Panc1 (cell line): ENCODE measurements at regions not wholly inside any gene's neighbourhood (a gene's known extent, or its start where the extent isn't known, plus 50 kb on each side); places are given as distances from the start of the nearest gene placed in this dataset.

Source experiments
- ATAC-seq: fragments of 200-7000 bp; cut with Tn5 transposase; 2 replicates; pipeline ENCODE4 v1.9.1; 2020; ENCODE audit warnings: mild to moderate bottlenecking, moderate library complexity
- BruUV-seq: library from RNA; stranded (reverse); fragments of 400-500 nt; replicated peaks from 2 replicates; lab custom pipeline; 2021; lab: Mats Ljungman, UMichigan
- CTCF ChIA-PET: fragments of 300-600 bp; sonication (Branson Sonifier 250); formaldehyde crosslinking; loops from one replicate; lab custom pipeline; 2022; ENCODE audit warnings: antibody characterized with exemption; lab: Charles Lee
- POLR2A ChIA-PET: fragments of 300-600 bp; sonication (Branson Sonifier 250); formaldehyde crosslinking; loops from one replicate; lab custom pipeline; 2022; ENCODE audit warnings: antibody characterized with exemption; lab: Charles Lee
- DNase-seq: peaks from one replicate; pipeline ENCODE4 v3.0.0-alpha.2; 2010; ENCODE audit warnings: low read depth, low spot score
- H3K27ac ChIP-seq: 2 replicates; pipeline ENCODE4 v1.5.1; 2011; ENCODE audit warnings: mild to moderate bottlenecking, low read length, inconsistent platforms
- H3K27me3 ChIP-seq: fragments of 200-500 bp; sonication (Bioruptor generic); 2 replicates; pipeline ENCODE4 v1.6.0; 2014; ENCODE audit warnings: low read length, inconsistent platforms; ENCODE audit not compliant: control insufficient read depth, insufficient read depth
- H3K36me3 ChIP-seq: fragments of 200-500 bp; sonication (Bioruptor generic); 2 replicates; pipeline ENCODE4 v1.5.1; 2014; ENCODE audit warnings: inconsistent platforms, mild to moderate bottlenecking, low read length, moderate library complexity; ENCODE audit not compliant: control insufficient read depth, insufficient read depth
- H3K4me1 ChIP-seq: 2 replicates; pipeline ENCODE4 v1.5.1; 2011; ENCODE audit warnings: inconsistent platforms, mild to moderate bottlenecking, low read length, moderate library complexity; ENCODE audit not compliant: control insufficient read depth, insufficient read depth
- H3K4me3 ChIP-seq, 2 experiments: 2 replicates each; pipeline ENCODE4 v1.5.1; 2011 to 2012; ENCODE audit warnings: low read depth in 2 of 2, low read length in 2 of 2, mild to moderate bottlenecking in 2 of 2, inconsistent platforms in 1 of 2, moderate library complexity in 1 of 2
- H3K9me3 ChIP-seq: fragments of 200-500 bp; sonication (Bioruptor generic); 2 replicates; pipeline ENCODE4 v1.5.1; 2014; ENCODE audit warnings: low read depth, mild to moderate bottlenecking, inconsistent platforms, low read length, moderate library complexity; ENCODE audit not compliant: control insufficient read depth, insufficient read depth
- CTCF ChIP-seq: fragments of 450-650 bp; IDR thresholded peaks from 2 replicates; pipeline ENCODE4 v1.5.1; 2017; ENCODE audit warnings: mild to moderate bottlenecking
- POLR2AphosphoS5 ChIP-seq: IDR thresholded peaks from 2 replicates; pipeline ENCODE4 v1.6.1; 2012; ENCODE audit warnings: mild to moderate bottlenecking, low read depth, low read length, moderate library complexity
- REST ChIP-seq, 2 experiments: IDR thresholded peaks; 2 replicates each; pipeline ENCODE4 v1.6.1; 2011 to 2012; ENCODE audit warnings: low read depth in 2 of 2, control low read depth in 1 of 2, low read length in 1 of 2, mild to moderate bottlenecking in 1 of 2, moderate library complexity in 1 of 2; ENCODE audit not compliant: insufficient read depth in 1 of 2
- SIN3A ChIP-seq: IDR thresholded peaks from 2 replicates; pipeline ENCODE4 v1.6.1; 2012; ENCODE audit warnings: low read depth, mild to moderate bottlenecking, low read length, moderate library complexity, borderline replicate concordance; ENCODE audit not compliant: insufficient read depth
- TCF7L2 ChIP-seq: IDR thresholded peaks from 2 replicates; pipeline ENCODE4 v1.6.1; 2011; ENCODE audit warnings: mild to moderate bottlenecking, low read depth, low read length, inconsistent platforms
- in situ Hi-C: cut with HindIII; loops from 2 replicates; pipeline ENCODE4 v1.10.0; 2016; ENCODE audit warnings: low sequenced_read_pairs, low pct_unique_long_range_greater_than_20kb
- intact Hi-C: fragments of 100-400 bp; cut with micrococcal nuclease; formaldehyde crosslinking; loops from one replicate; pipeline ENCODE4 v1.10.0; 2022; ENCODE audit not compliant: unreplicated experiment

- no peaks in the 10 kb centered on the region for H3K9me3 ChIP-seq
- in situ Hi-C loops, result no loop called here
- intact Hi-C loops, result no loop called here
- no peak for DNase-seq
- H3K27me3 ChIP-seq, result no peaks in the 10 kb centered on the region
- ATAC-seq, result no peak
- no TSS peak for BruUV-seq
- ChIA-PET POLR2A (no interaction called here), CTCF (no interaction called here)
- H3K4me1 ChIP-seq, result no peaks in the 10 kb centered on the region
- no peak overlapping the region for H3K4me3 ChIP-seq
- H3K27ac ChIP-seq, result no peak overlapping the region
- TF ChIP-seq POLR2AphosphoS5, result no peak
- no peak for TF ChIP-seq SIN3A
- TF ChIP-seq REST (IDR thresholded peaks at IDR 0.05; ENCODE audit: insufficient read depth in 1 of 2, low read depth in 2 of 2, low read length in 1 of 2), result no peak
- no peak for TF ChIP-seq CTCF
- TF ChIP-seq TCF7L2, result no peak
- H3K36me3 ChIP-seq, result no peaks in the 10 kb centered on the region
Measured at GRCh38 chr3:82130046-82130445, 368.6 kb upstream of the GBE1 start.

- BruUV-seq, result no TSS peak
- no peaks in the 10 kb centered on the region for H3K36me3 ChIP-seq
- intact Hi-C loops (no loop called here), in situ Hi-C loops (no loop called here)
- no peak overlapping the region for H3K27ac ChIP-seq
- no peaks in the 10 kb centered on the region for H3K9me3 ChIP-seq
- POLR2A ChIA-PET, result no interaction called here
- H3K27me3 ChIP-seq, result no peaks in the 10 kb centered on the region
- DNase-seq (no peak), ATAC-seq (no peak)
- CTCF ChIA-PET, result no interaction called here
- TF ChIP-seq SIN3A, result no peak
- no peak for TF ChIP-seq CTCF
- no peak for TF ChIP-seq TCF7L2
- no peak for TF ChIP-seq POLR2AphosphoS5
- TF ChIP-seq REST (IDR thresholded peaks at IDR 0.05; ENCODE audit: insufficient read depth in 1 of 2, low read depth in 2 of 2, low read length in 1 of 2), result no peak
- H3K4me3 ChIP-seq, result no peak overlapping the region
- no peaks in the 10 kb centered on the region for H3K4me1 ChIP-seq
Measured at GRCh38 chr3:82129221-82129801, 367.9 kb upstream of the GBE1 start.
